SK-N-SH treated with all-trans-retinoic acid at 6 μM for 48 hours (cell line): ENCODE measurements at regions not wholly inside any gene's neighbourhood (a gene's known extent, or its start where the extent isn't known, plus 50 kb on each side); places are given as distances from the start of the nearest gene placed in this dataset.

Experiments
- ATAC-seq: fragments of 200-7000 bp; cut with Tn5 transposase; 3 replicates; pipeline ENCODE4 v1.9.1; 2020; ENCODE audit warnings: mild to moderate bottlenecking, moderate library complexity
- ARNTL ChIP-seq: fragments of 450-650 bp; formaldehyde crosslinking; IDR thresholded peaks from 2 replicates; pipeline ENCODE4 v1.5.0; 2020; ENCODE audit warnings: low read depth, mild to moderate bottlenecking, moderate library complexity, borderline replicate concordance
- CSDC2 ChIP-seq: fragments of 250-450 bp; sonication (Bioruptor Pico); IDR thresholded peaks from 2 replicates; pipeline ENCODE4 v1.5.0; 2020; ENCODE audit warnings: mild to moderate bottlenecking, moderate library complexity
- ESRRG ChIP-seq: fragments of 250-450 bp; sonication (Bioruptor Pico); IDR thresholded peaks from 2 replicates; pipeline ENCODE4 v1.6.1; 2021; ENCODE audit warnings: mild to moderate bottlenecking
- GLIS3 ChIP-seq: fragments of 250-450 bp; sonication (Bioruptor Pico); IDR thresholded peaks from 2 replicates; pipeline ENCODE4 v1.5.0; 2020; ENCODE audit warnings: mild to moderate bottlenecking, moderate library complexity
- ISL1 ChIP-seq: fragments of 250-450 bp; sonication (Bioruptor Pico); IDR thresholded peaks from 2 replicates; pipeline ENCODE4 v2.1.2; 2022; ENCODE audit warnings: mild to moderate bottlenecking, moderate library complexity
- PPARA ChIP-seq: fragments of 250-450 bp; sonication (Bioruptor Pico); IDR thresholded peaks from 2 replicates; pipeline ENCODE4 v1.5.0; 2020; ENCODE audit warnings: mild to moderate bottlenecking, borderline replicate concordance
- RARB ChIP-seq: fragments of 250-450 bp; sonication (Bioruptor Pico); IDR thresholded peaks from 2 replicates; pipeline ENCODE4 v1.8.0; 2021; ENCODE audit warnings: mild to moderate bottlenecking, moderate library complexity
- TCF4 ChIP-seq: fragments of 250-450 bp; sonication (Bioruptor Pico); IDR thresholded peaks from 2 replicates; pipeline ENCODE4 v1.8.0; 2021; ENCODE audit warnings: mild to moderate bottlenecking, moderate library complexity, borderline replicate concordance
- TOX ChIP-seq: fragments of 250-450 bp; sonication (Bioruptor Pico); IDR thresholded peaks from 2 replicates; pipeline ENCODE4 v1.8.0; 2021; ENCODE audit warnings: mild to moderate bottlenecking, moderate library complexity, borderline replicate concordance
- ZFP3 ChIP-seq: fragments of 250-450 bp; sonication (Bioruptor Pico); IDR thresholded peaks from 2 replicates; pipeline ENCODE4 v1.5.0; 2020; ENCODE audit warnings: mild to moderate bottlenecking, moderate library complexity
- ZFP30 ChIP-seq: fragments of 450-650 bp; formaldehyde crosslinking; IDR thresholded peaks from 2 replicates; pipeline ENCODE4 v1.5.0; 2022; ENCODE audit warnings: mild to moderate bottlenecking, moderate library complexity
- ZNF565 ChIP-seq: fragments of 450-650 bp; formaldehyde crosslinking; conservative IDR thresholded peaks from 2 replicates; pipeline ENCODE4 v1.5.0; 2020; ENCODE audit warnings: low read depth, mild to moderate bottlenecking, moderate library complexity
- TF ChIP-seq, protein P1 (sequence below): fragments of 250-450 bp; sonication (Bioruptor Pico); IDR thresholded peaks from 2 replicates; pipeline ENCODE4 v1.5.0; 2020; ENCODE audit warnings: mild to moderate bottlenecking, moderate library complexity
- TF ChIP-seq, protein P2 (sequence below): fragments of 250-450 bp; sonication (Bioruptor Pico); IDR thresholded peaks from 2 replicates; pipeline ENCODE4 v1.8.0; 2021; ENCODE audit warnings: low read depth, mild to moderate bottlenecking, moderate library complexity, borderline replicate concordance
- TF ChIP-seq, protein P3 (sequence below): fragments of 250-450 bp; sonication (Bioruptor Pico); IDR thresholded peaks from 2 replicates; pipeline ENCODE4 v1.5.1; 2021; ENCODE audit warnings: mild to moderate bottlenecking, moderate library complexity
- TF ChIP-seq, protein P4 (sequence below): fragments of 250-450 bp; sonication (Bioruptor Pico); IDR thresholded peaks from 2 replicates; pipeline ENCODE4 v1.8.0; 2020; ENCODE audit warnings: mild to moderate bottlenecking, moderate library complexity, borderline replicate concordance

DNA sequence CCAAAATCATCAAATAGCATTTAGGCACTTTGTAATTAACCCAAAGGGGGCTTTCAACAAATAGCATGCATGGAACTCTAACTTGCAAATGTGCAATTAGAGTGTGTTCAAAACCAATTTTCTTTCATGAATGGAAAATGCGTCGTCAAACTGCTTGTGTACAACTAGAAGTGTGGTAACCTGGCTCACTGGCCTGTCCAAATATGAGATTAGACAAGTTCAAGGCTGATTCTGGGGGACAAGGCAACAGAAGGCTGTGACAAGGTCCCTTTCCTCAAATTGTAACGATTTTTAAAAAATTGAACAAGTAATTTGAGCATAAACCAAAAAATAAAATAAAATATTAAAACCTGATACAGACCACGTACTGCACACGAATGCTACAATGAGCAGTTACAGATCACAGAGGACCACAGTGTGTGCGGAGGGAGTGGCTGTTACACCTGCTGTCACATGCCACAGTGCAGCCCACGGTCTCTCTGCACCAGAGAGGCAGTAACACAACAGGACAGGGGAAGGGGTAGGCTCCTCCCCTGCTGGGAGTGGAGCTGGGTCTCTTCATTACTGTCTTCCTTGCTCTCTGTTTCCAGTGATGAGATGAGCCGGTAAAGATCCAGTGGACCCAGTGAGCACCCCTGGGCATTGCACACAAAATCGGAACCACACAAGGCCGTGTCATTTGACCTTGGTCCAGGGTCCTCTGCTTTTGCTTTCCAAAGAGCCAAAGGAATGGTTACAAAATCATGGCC is 252.2 kb upstream of the PDE10A start:
- TF ChIP-seq, protein P1, sequence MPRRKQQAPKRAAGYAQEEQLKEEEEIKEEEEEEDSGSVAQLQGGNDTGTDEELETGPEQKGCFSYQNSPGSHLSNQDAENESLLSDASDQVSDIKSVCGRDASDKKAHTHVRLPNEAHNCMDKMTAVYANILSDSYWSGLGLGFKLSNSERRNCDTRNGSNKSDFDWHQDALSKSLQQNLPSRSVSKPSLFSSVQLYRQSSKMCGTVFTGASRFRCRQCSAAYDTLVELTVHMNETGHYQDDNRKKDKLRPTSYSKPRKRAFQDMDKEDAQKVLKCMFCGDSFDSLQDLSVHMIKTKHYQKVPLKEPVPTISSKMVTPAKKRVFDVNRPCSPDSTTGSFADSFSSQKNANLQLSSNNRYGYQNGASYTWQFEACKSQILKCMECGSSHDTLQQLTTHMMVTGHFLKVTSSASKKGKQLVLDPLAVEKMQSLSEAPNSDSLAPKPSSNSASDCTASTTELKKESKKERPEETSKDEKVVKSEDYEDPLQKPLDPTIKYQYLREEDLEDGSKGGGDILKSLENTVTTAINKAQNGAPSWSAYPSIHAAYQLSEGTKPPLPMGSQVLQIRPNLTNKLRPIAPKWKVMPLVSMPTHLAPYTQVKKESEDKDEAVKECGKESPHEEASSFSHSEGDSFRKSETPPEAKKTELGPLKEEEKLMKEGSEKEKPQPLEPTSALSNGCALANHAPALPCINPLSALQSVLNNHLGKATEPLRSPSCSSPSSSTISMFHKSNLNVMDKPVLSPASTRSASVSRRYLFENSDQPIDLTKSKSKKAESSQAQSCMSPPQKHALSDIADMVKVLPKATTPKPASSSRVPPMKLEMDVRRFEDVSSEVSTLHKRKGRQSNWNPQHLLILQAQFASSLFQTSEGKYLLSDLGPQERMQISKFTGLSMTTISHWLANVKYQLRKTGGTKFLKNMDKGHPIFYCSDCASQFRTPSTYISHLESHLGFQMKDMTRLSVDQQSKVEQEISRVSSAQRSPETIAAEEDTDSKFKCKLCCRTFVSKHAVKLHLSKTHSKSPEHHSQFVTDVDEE (CRISPR knock-in tag): no peak
- TF ChIP-seq TCF4 (CRISPR knock-in tag) (no peak), ESRRG (CRISPR knock-in tag) (no peak), ZFP30 (CRISPR knock-in tag) (no peak), RARB (CRISPR knock-in tag) (no peak), TOX (CRISPR knock-in tag) (no peak), GLIS3 (no peak), ZNF565 (CRISPR knock-in tag) (no peak), ISL1 (CRISPR knock-in tag) (no peak), ZFP3 (CRISPR knock-in tag) (no peak)
- TF ChIP-seq, protein P2, sequence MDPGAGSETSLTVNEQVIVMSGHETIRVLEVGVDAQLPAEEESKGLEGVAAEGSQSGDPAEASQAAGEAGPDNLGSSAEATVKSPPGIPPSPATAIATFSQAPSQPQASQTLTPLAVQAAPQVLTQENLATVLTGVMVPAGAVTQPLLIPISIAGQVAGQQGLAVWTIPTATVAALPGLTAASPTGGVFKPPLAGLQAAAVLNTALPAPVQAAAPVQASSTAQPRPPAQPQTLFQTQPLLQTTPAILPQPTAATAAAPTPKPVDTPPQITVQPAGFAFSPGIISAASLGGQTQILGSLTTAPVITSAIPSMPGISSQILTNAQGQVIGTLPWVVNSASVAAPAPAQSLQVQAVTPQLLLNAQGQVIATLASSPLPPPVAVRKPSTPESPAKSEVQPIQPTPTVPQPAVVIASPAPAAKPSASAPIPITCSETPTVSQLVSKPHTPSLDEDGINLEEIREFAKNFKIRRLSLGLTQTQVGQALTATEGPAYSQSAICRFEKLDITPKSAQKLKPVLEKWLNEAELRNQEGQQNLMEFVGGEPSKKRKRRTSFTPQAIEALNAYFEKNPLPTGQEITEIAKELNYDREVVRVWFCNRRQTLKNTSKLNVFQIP: no peak
- no peak for ATAC-seq

DNA sequence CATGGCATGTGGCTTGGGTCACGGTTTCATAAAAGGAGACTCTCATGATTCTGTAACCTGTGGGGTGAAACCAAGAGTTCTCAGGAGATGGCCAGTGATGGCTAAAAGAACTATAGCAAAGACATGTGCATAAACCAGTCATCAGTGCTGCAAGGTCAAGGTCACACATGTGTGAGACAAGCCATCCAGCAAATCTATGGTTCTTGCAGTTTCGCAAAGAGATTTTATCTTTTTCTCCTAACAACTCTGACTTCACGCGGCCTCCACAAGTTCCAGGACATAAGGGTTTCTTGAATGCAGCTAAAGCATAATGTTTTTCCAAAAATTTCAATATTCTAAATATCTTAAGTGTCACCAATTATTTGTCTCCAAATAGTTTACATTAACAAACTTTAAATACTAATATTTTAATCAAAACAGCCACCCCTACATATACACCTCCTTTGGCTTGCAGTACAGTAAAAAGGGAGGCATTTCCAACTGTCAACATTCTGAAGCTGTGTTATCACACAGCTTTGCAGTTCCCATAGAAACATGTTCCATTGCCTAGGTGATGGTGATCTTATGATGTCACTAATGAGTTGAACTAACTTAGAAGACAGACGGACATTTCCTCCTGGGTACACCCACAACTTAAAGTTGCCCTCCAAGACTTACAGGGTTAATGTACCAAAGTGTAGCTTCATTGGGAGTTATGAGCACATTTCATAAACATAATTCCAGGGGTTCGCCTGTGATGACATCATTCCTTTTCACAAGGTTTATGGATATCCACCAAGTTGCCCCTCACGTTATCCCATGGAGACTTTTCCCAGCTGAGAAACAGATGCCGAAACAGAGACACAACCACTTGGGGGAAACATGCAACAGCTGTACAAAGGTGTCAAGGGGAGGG is 250.9 kb upstream of the PDE10A start:
- ATAC-seq: no peak
- TF ChIP-seq ARNTL (CRISPR knock-in tag) (no peak), GLIS3 (no peak)
- TF ChIP-seq, protein P3, sequence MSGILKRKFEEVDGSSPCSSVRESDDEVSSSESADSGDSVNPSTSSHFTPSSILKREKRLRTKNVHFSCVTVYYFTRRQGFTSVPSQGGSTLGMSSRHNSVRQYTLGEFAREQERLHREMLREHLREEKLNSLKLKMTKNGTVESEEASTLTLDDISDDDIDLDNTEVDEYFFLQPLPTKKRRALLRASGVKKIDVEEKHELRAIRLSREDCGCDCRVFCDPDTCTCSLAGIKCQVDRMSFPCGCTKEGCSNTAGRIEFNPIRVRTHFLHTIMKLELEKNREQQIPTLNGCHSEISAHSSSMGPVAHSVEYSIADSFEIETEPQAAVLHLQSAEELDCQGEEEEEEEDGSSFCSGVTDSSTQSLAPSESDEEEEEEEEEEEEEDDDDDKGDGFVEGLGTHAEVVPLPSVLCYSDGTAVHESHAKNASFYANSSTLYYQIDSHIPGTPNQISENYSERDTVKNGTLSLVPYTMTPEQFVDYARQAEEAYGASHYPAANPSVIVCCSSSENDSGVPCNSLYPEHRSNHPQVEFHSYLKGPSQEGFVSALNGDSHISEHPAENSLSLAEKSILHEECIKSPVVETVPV (CRISPR knock-in tag): no peak
- TF ChIP-seq, protein P4, sequence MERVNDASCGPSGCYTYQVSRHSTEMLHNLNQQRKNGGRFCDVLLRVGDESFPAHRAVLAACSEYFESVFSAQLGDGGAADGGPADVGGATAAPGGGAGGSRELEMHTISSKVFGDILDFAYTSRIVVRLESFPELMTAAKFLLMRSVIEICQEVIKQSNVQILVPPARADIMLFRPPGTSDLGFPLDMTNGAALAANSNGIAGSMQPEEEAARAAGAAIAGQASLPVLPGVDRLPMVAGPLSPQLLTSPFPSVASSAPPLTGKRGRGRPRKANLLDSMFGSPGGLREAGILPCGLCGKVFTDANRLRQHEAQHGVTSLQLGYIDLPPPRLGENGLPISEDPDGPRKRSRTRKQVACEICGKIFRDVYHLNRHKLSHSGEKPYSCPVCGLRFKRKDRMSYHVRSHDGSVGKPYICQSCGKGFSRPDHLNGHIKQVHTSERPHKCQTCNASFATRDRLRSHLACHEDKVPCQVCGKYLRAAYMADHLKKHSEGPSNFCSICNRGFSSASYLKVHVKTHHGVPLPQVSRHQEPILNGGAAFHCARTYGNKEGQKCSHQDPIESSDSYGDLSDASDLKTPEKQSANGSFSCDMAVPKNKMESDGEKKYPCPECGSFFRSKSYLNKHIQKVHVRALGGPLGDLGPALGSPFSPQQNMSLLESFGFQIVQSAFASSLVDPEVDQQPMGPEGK (CRISPR knock-in tag): no peak

DNA sequence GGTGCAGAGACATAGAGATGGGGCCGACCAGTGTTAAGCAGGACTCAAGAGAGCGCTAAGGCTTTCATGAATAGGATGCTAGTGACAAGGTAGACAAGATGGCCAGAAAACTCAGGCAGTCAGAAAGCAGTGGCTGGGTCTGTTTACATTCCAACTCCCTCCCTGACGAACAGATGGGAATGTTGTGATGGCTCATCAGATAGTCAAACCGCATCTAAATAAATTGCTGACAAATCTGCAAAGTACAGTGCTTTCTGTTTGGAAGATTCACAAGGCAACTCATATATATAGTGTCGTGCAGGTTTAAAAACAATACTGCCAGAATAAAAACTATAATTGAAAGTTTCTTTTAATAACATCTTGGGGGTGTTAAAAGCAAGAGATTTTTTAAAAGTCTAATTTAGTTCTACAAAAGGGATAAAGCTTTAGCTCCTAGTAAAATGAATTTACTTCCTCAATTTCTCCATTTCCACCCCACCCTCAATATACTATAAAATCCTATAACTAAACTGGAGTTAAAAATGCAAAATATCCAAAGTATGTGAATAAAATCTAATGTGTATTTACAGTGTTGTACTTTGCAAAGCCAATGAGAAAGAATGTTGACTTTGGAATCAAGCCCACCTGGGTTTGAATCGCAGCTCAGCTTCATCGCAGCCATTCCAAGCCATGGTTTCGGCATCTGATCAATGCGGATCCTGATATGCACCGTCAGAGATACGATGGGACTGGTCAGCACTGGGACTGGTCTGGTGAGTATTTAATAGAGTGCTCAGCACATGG is 247.3 kb upstream of the PDE10A start:
- no peak for ATAC-seq
- TF ChIP-seq, protein P4 (CRISPR knock-in tag): no peak
- TF ChIP-seq, protein P3 (CRISPR knock-in tag): no peak
- TF ChIP-seq ARNTL (CRISPR knock-in tag) (no peak), CSDC2 (CRISPR knock-in tag) (no peak), PPARA (CRISPR knock-in tag) (no peak), ZFP30 (CRISPR knock-in tag) (no peak), ISL1 (CRISPR knock-in tag) (no peak)
- TF ChIP-seq, protein P1 (CRISPR knock-in tag): no peak
- TF ChIP-seq, protein P2: no peak
